ENCODE measurements at regions not wholly inside any gene's neighbourhood (a gene's known extent, or its start where the extent isn't known, plus 50 kb on each side); places are given as distances from the start of the nearest gene placed in this dataset.

- Histone ChIP-seq H3K4me1 (ENCODE audit: insufficient read depth, low read length) (no peaks in the 10 kb centered on the region), H3K4me2 (ENCODE audit: low read depth, low read length) (no peak overlapping the region), H2AFZ (ENCODE audit: low read length) (no peak overlapping the region), H3K9ac (ENCODE audit: insufficient read depth, low read depth, low read length) (no peak overlapping the region), H3K27ac (ENCODE audit: extremely low read length, insufficient read depth, low read length) (no peak overlapping the region), H3K9me3 (ENCODE audit: low read length) (no peaks in the 10 kb centered on the region), H3K36me3 (replicated peaks in 1 of 2; ENCODE audit: control insufficient read depth in 1 of 2, insufficient read depth in 2 of 2, low read length in 2 of 2) (no peaks in the 10 kb centered on the region), H3K4me3 (replicated peaks in 1 of 3; ENCODE audit: insufficient read depth in 1 of 3, low read depth in 2 of 3, low read length in 3 of 3) (no peak overlapping the region), H3K79me2 (ENCODE audit: insufficient read depth, low read length) (no peaks in the 10 kb centered on the region), H3K27me3 (ENCODE audit: control insufficient read depth in 1 of 2, insufficient read depth in 2 of 2, low read length in 2 of 2) (peaks cover 2 to 16% of the 10 kb centered on the region in 2 experiments; a peak in 3 of 5 replicates), H4K20me1 (ENCODE audit: insufficient read depth, low read length) (no peaks in the 10 kb centered on the region)
- no peak for DNase-seq (ENCODE audit: low spot score)
- intact Hi-C loops (cut with micrococcal nuclease; ENCODE audit: unreplicated experiment) = no loop called here
- POLR2A ChIA-PET = no interaction called here
- TF ChIP-seq ZNF318 (CRISPR knock-in tag; IDR thresholded peaks at IDR 0.05) (no peak), ZNF205 (CRISPR knock-in tag; IDR thresholded peaks at IDR 0.05) (no peak), ARID3A (IDR thresholded peaks at IDR 0.05; ENCODE audit: low read depth, low read length) (no peak), SRY (CRISPR knock-in tag; IDR thresholded peaks at IDR 0.05) (no peak), ZNF777 (CRISPR knock-in tag; IDR thresholded peaks at IDR 0.05) (no peak), STAT5B (CRISPR knock-in tag; IDR thresholded peaks at IDR 0.05) (no peak), SMC3 (IDR thresholded peaks at IDR 0.05; ENCODE audit: low read length) (no peak), KLF9 (CRISPR knock-in tag; IDR thresholded peaks at IDR 0.05; ENCODE audit: low read depth) (no peak), HDAC1 (CRISPR knock-in tag; IDR thresholded peaks at IDR 0.05) (no peak), SNAPC5 (CRISPR knock-in tag; IDR thresholded peaks at IDR 0.05; ENCODE audit: borderline replicate concordance) (no peak), ZNF282 (IDR thresholded peaks at IDR 0.05; ENCODE audit: partially characterized antibody) (no peak), JDP2 (CRISPR knock-in tag; IDR thresholded peaks at IDR 0.05; ENCODE audit: borderline replicate concordance) (no peak), KDM6A (CRISPR knock-in tag; IDR thresholded peaks at IDR 0.05; ENCODE audit: low read depth) (no peak), YY1 (IDR thresholded peaks at IDR 0.05; ENCODE audit: insufficient read depth, insufficient replicate concordance, low read depth, low read length) (no peak)
- CTCF ChIA-PET (ENCODE audit: low intra/inter-chr PET ratio, low total read pairs) = no interaction called here
- no peak for ATAC-seq
- 0% methylated on average over 4 of the region's 4 CpGs for WGBS (ENCODE audit: low lambda C conversion rate)
- no TSS peak for BruUV-seq (replicated peaks)
- in situ Hi-C loops (cut with HindIII; ENCODE audit: extremely low pct_ligation_motif_present, low pct_unique_long_range_greater_than_20kb) = no loop called here
- FAIRE-seq = no peak
These were observed 90.0 kb upstream of the LRRN2 start for GRCh38 chr1:204775546-204775945.
